Right forelimb (tissue), 1 donor: ENCODE measurements at regions not wholly inside any gene's neighbourhood (a gene's known extent, or its start where the extent isn't known, plus 50 kb on each side); places are given as distances from the start of the nearest gene placed in this dataset.
"Not testable (repeated sequence)": the region's sequence is repeated elsewhere in the genome, so short reads cannot be mapped to it uniquely, and the experiment has no call there.

ENCODE experiments used
- DNase-seq: peaks from one replicate; pipeline ENCODE4 v3.0.0-alpha.2; 2018

- no peak for DNase-seq
Observed at GRCh38 chr5:147084702-147085101, 150.1 kb upstream of the STK32A start.

GRCh38 chr5:147085409-147085808 is 149.4 kb upstream of the STK32A start:
- DNase-seq, result no peak

GRCh38 chr5:147092044-147092443 is 142.8 kb upstream of the STK32A start:
- no peak for DNase-seq

- DNase-seq, result no peak
Observed at GRCh38 chr5:147093138-147093537, 141.7 kb upstream of the STK32A start.

- no peak for DNase-seq
Observed at GRCh38 chr5:147095740-147096139, 139.1 kb upstream of the STK32A start.

- DNase-seq, result peak; percentile 55
Observed at GRCh38 chr5:147098233-147098790, 136.5 kb upstream of the STK32A start.

GRCh38 chr5:147101659-147102369 is 133.0 kb upstream of the STK32A start:
- no peak for DNase-seq

- DNase-seq, result no peak
Observed at GRCh38 chr5:147112899-147113298, 121.9 kb upstream of the STK32A start.

- no peak for DNase-seq
Observed at GRCh38 chr5:147113967-147114366, 120.9 kb upstream of the STK32A start.

- DNase-seq, result not testable (repeated sequence)
Observed at GRCh38 chr5:147139759-147140158, 95.1 kb upstream of the STK32A start.

- DNase-seq, result no peak
Observed at GRCh38 chr5:147140558-147140957, 94.3 kb upstream of the STK32A start.

GRCh38 chr5:147141580-147141979 is 93.2 kb upstream of the STK32A start:
- DNase-seq, result not testable (repeated sequence)

- no peak for DNase-seq
Observed at GRCh38 chr5:147143215-147143614, 91.6 kb upstream of the STK32A start.

- DNase-seq, result no peak
Observed at GRCh38 chr5:147145328-147145727, 89.5 kb upstream of the STK32A start.

GRCh38 chr5:147148715-147149114 is 86.1 kb upstream of the STK32A start:
- DNase-seq, result no peak

- no peak for DNase-seq
Observed at GRCh38 chr5:147152086-147152485, 82.7 kb upstream of the STK32A start.

- no peak for DNase-seq
Observed at GRCh38 chr5:147154809-147155208, 80.0 kb upstream of the STK32A start.

- no peak for DNase-seq
Observed at GRCh38 chr5:147156012-147156411, 78.8 kb upstream of the STK32A start.

GRCh38 chr5:147160902-147161700 is 73.7 kb upstream of the STK32A start:
- peak; percentile 48 for DNase-seq

GRCh38 chr5:147162740-147163139 is 72.1 kb upstream of the STK32A start:
- DNase-seq, result no peak

- no peak for DNase-seq
Observed at GRCh38 chr5:147167529-147167928, 67.3 kb upstream of the STK32A start.

- DNase-seq, result no peak
Observed at GRCh38 chr5:147168578-147169327, 66.1 kb upstream of the STK32A start.

- DNase-seq, result no peak
Observed at GRCh38 chr5:147169399-147169798, 65.4 kb upstream of the STK32A start.
